PC-3 (cell line): ENCODE measurements at regions not wholly inside any gene's neighbourhood (a gene's known extent, or its start where the extent isn't known, plus 50 kb on each side); places are given as distances from the start of the nearest gene placed in this dataset.

Source experiments
- EZH2 ChIP-seq: fragments of 300-600 bp; sonication (generic); IDR thresholded peaks from one replicate; pipeline ENCODE4 v1.6.1; 2017; ENCODE audit warnings: antibody characterized with exemption, mild to moderate bottlenecking, low read length; ENCODE audit not compliant: unreplicated experiment
- TF ChIP-seq, protein P1 (sequence below): fragments of 300-600 bp; sonication (generic); conservative IDR thresholded peaks from 2 replicates; pipeline ENCODE4 v1.5.1; 2017; ENCODE audit warnings: antibody characterized with exemption, low read depth, mild to moderate bottlenecking, low read length

DNA sequence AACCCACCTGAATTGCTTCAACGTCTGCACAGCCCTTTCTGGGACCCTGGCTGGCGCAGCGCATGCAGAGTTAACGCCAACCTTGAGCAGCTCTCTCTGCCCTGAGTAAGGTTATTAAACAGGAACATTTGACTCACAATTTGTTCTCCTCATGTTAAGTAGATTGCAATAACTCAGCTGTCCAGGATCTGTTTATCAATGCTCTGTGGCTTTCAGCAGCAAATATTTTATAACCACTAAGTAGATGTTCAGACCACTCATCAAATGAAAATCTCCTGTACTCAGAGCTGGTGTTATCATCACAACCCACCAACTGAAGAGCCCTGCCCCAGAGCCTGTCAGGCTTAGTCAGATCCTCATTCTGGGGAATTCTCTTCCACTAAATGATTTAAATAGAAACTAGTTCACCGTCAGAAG, 403.0 kb downstream of the ZNF608 start:
- TF ChIP-seq, protein P1, sequence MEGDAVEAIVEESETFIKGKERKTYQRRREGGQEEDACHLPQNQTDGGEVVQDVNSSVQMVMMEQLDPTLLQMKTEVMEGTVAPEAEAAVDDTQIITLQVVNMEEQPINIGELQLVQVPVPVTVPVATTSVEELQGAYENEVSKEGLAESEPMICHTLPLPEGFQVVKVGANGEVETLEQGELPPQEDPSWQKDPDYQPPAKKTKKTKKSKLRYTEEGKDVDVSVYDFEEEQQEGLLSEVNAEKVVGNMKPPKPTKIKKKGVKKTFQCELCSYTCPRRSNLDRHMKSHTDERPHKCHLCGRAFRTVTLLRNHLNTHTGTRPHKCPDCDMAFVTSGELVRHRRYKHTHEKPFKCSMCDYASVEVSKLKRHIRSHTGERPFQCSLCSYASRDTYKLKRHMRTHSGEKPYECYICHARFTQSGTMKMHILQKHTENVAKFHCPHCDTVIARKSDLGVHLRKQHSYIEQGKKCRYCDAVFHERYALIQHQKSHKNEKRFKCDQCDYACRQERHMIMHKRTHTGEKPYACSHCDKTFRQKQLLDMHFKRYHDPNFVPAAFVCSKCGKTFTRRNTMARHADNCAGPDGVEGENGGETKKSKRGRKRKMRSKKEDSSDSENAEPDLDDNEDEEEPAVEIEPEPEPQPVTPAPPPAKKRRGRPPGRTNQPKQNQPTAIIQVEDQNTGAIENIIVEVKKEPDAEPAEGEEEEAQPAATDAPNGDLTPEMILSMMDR: no peak
- TF ChIP-seq EZH2: no peak
